H7 (cell line): ENCODE measurements at regions not wholly inside any gene's neighbourhood (a gene's known extent, or its start where the extent isn't known, plus 50 kb on each side); places are given as distances from the start of the nearest gene placed in this dataset.

Experiments used
- DNase-seq: peaks from one replicate; pipeline ENCODE4 v3.0.0; 2012
- H3K27me3 ChIP-seq: 2 replicates; pipeline ENCODE4 v1.6.0; 2011; ENCODE audit warnings: mild to moderate bottlenecking, low read length; ENCODE audit not compliant: control insufficient read depth, insufficient read depth
- H3K36me3 ChIP-seq: replicated peaks from 2 replicates; pipeline ENCODE4 v1.5.1; 2011; ENCODE audit warnings: low read length; ENCODE audit not compliant: control insufficient read depth, insufficient read depth
- H3K4me3 ChIP-seq: 2 replicates; pipeline ENCODE4 v1.5.1; 2011; ENCODE audit warnings: low read depth, mild to moderate bottlenecking, control low read depth, low read length, moderate library complexity; ENCODE audit not compliant: insufficient read depth

DNA sequence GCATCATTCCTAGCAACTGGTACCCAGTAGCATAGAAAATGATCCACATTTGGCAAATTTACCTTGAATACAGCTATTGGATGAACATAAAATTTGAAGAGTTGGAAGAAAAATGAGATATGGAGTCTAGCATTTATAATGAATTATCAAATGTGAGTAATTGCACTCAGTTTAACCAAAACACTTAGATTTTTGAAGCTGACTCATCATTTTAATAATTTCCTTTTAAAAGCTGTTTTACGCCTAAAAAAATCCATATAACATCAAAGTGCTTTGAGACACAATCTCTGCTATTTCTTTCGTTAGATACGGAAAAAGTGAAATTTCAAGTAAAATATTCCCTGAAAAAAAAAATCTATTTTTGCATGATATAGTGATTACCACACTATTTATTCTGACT is 767.4 kb downstream of the ROBO2 start:
- H3K4me3 ChIP-seq, result no peak overlapping the region
- no peaks in the 10 kb centered on the region for H3K27me3 ChIP-seq
- H3K36me3 ChIP-seq, result no peaks in the 10 kb centered on the region
- DNase-seq, result no peak

DNA sequence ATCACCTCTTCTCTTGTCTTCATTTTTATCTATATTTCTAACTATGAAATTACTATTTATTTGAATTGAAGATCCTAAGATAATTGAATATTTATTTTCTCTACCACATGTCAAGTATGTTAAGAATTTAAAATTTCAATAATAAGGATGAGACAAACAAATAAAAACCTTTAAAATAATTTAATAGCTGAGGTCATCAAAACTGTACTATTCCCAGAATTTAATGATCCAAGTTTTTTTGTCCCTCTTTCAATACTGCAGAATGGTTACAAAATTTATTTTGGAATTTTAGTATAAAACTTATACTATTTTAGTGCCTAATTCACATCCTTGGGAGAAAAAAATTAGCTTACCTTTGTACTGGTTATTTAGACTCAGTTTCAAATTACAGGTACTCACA is 774.9 kb downstream of the ROBO2 start:
- Histone ChIP-seq H3K36me3 (no peaks in the 10 kb centered on the region), H3K4me3 (no peak overlapping the region), H3K27me3 (no peaks in the 10 kb centered on the region)
- DNase-seq, result no peak

DNA sequence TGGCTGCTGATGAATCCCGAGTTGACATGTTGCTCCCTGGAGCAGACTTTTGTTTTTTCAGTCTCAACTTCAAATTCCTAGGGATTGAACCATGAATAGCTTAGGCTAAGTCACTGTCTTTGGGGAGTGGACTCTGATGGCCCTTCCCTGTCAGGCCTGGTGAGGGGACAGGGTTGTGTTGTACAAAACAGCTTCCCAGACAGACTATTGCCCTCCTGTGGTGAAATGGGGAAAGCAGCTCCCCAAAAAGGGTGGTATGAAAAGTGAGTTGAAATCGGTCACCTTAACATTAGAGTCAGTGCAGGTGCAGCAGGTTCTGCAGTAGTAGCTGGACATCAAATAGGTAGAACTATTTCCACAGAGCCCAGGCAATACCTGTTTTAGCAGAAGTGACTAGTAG is 775.6 kb downstream of the ROBO2 start:
- no peaks in the 10 kb centered on the region for H3K27me3 ChIP-seq
- H3K36me3 ChIP-seq, result no peaks in the 10 kb centered on the region
- H3K4me3 ChIP-seq, result no peak overlapping the region
- DNase-seq, result peak; percentile 4

DNA sequence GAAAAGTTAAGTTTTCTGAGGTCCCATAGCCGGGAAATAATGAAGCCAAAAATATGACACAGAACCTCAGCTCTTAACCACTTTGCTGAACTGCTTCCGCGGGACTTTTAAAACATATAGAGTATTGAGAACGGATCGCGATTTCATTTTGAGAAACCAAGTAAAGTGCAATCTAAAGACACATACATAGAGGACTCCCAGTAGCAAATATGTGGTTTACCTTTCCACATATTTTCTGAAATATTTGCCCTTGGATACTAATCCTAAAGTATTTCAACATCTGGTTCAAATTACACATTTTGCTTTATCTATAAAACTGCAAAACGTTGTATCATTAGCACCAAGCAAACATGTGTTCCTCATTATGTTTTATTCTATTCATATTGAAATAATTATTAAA is 776.5 kb downstream of the ROBO2 start:
- DNase-seq, result no peak
- Histone ChIP-seq H3K4me3 (no peak overlapping the region), H3K27me3 (no peaks in the 10 kb centered on the region), H3K36me3 (no peaks in the 10 kb centered on the region)

DNA sequence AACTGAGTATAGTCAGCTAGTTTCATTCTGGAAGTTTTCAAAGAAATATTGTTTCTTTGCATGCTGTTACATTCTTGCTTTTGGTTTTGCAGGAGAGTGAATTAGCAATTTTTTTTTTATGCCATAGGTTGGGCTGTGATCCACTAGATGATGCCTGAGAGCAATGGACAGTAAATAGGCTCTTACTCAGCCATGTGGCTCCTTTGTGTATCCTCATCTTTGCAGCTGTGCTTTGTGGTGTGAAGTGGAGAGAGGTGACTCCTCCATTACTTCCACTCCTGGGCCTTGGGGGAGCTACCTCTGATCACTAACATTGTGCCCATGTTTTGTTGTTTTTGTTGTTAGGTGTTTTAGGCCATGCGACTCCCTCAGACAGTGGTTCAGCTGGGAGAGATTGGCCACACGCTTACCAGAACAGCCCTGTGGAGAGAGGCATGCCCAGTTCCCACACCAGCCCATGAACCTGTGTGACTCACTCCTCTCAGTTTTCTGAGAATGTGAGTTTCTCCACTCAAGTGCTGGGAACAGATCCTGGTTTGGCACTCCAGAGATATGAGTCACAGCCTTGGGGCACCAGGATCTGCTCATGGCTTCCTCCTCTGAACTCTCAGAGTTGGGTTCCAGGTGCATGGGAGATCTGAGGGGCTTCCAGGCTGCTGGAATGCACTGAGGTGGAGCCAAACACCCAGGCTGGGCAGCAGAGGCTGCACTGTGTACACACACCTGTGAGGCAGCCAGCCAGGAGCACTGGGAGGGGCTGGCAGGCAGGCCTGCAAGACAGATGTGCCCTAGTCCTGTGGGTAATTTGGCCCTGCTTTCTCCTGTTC is 785.3 kb downstream of the ROBO2 start:
- no peak overlapping the region for H3K4me3 ChIP-seq
- H3K27me3 ChIP-seq, result no peaks in the 10 kb centered on the region
- no peaks in the 10 kb centered on the region for H3K36me3 ChIP-seq
- DNase-seq, result no peak

DNA sequence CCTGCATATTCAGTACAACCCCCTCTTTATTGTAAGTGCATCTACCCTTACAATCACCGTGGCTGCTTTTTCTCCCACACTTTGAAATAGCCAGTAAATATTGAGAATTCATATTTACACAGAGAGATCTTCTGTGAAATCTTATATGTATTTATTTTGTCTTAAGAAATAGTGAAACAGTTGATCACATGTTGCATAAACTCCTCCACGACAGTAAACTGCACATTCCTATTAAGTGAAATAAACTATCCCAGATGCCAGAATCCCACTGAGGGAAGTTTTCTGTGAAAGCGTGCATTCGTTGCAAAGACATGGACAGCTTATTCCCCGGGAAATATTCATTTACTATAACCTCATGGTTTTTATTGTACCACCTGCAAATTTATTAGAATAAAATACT is 796.0 kb downstream of the ROBO2 start:
- Histone ChIP-seq H3K27me3 (no peaks in the 10 kb centered on the region), H3K4me3 (no peak overlapping the region), H3K36me3 (no peaks in the 10 kb centered on the region)
- DNase-seq, result no peak

DNA sequence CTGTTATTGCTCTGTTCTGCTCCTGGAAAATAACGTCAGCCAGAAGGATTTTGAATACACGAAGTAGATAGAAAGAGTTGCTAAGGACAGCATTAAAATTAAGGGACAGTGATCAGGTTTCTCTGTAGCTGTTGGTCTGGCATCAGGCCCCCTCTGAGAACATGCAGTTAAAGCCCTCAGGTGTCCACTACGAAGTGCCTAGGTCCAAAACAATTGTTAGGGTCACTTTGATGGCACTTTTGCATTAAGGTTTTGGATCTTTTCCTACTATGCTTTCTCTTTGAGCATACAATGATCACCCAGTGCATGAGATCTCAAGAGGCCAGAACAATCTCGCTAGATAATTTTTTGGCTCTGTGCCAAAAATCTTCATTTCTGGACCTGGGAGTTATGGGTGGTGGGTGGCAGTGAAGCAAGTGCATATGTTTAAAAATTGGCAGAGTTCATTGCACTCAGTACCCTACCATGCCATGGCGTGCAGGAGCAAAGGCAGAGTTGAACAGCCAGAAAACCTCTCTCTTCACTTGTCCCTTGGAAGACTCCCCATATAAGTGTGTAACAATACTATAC is 797.6 kb downstream of the ROBO2 start:
- no peaks in the 10 kb centered on the region for H3K27me3 ChIP-seq
- DNase-seq, result no peak
- H3K4me3 ChIP-seq, result no peak overlapping the region
- H3K36me3 ChIP-seq, result no peaks in the 10 kb centered on the region

DNA sequence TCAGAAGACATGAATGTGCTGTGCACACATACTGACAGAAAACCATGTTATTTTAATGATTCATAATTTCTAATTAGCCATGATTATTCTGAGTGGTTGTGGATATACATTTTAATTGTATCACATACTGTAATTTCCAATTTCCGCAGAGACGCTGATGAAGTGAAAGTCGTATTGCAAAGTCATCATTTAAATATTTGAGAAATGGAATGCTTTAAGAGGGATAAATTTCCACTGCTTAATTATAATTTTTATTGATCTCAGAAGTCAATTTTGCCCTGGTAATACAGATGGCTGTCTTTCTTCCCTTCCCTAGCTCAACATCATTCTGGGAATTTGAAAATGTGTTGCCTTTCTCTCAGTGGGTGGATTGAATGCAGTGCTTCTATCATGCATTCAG is 819.3 kb downstream of the ROBO2 start:
- DNase-seq, result no peak
- Histone ChIP-seq H3K4me3 (no peak overlapping the region), H3K27me3 (no peaks in the 10 kb centered on the region), H3K36me3 (no peaks in the 10 kb centered on the region)

DNA sequence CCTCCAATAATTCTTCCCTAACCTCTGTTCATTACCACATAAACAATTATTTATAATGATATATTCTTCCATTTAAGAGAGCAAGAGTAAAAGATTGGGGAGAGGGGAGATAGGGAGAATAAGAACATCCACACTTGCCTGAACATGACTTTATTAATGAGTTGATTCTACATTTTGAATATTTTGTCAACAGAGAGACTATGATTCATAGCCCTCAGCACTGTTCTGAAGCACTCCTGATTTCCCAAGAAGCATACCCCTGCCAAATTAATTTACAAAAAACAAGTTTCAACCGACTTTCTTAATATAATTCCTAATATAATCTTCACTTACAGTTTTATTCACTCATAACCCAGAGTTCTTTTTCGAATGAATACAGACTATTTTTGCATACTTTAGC is 828.8 kb downstream of the ROBO2 start:
- no peak for DNase-seq
- H3K36me3 ChIP-seq, result no peaks in the 10 kb centered on the region
- H3K4me3 ChIP-seq, result no peak overlapping the region
- no peaks in the 10 kb centered on the region for H3K27me3 ChIP-seq

DNA sequence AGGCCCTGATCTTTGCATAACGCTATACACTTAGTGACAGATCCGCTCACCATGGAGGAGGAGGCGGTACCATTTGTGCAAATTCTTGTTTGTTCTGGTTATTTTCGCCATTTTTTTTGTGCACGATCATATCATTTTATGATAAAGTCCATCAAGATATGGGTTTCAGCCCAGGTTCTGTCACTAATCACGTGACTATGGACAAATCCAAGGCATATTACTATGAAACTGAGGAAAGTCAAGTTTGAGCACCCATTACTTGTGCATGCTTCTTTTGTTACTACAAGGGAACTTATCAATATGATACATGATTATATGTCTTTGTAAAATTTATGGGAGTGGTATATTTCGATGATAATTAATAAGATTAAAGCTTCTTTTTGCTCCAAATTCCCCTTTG is 829.5 kb downstream of the ROBO2 start:
- Histone ChIP-seq H3K4me3 (no peak overlapping the region), H3K27me3 (no peaks in the 10 kb centered on the region), H3K36me3 (no peaks in the 10 kb centered on the region)
- no peak for DNase-seq

DNA sequence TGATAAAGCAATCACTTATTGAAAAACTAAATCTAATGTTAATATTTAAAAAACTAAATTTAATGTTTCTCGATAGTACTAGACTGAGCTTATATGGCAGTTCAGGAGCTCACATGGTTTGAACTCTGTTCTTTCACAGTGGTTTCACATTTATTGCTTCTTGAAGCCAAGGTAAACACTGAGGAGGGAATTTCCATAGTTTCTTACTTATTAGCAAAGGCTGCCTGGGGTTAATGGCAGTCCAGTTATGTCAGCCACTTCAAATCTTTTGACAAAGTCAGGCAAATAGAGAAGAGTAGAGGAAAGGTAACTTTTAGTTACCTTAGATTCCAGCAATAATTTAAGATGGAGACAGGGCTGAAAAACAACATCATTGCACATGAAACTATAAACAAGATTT is 831.5 kb downstream of the ROBO2 start:
- no peak for DNase-seq

DNA sequence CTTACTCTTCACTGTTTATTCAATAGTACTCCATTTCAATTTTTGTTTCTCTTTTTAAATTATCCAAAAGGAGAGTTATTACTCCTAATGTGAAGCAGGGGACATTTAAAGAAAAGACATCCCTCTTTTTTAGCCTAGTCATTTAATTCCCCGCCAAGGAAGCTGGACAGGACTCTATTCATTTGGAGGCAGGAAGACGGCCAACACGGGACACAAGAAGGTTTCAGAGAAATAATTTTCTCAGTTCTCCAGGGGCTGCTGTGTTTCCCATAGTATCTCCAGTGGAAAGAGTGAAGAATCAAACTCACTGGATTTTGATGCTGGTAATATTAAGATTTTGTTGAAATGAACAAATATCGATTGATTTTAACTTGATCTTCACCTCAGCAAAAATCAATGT is 833.7 kb downstream of the ROBO2 start:
- Histone ChIP-seq H3K4me3 (no peak overlapping the region), H3K27me3 (no peaks in the 10 kb centered on the region), H3K36me3 (no peaks in the 10 kb centered on the region)
- no peak for DNase-seq

More for the DNA sequence above, 831.5 kb downstream of the ROBO2 start:
- Histone ChIP-seq H3K27me3 (no peaks in the 10 kb centered on the region), H3K4me3 (no peak overlapping the region), H3K36me3 (no peaks in the 10 kb centered on the region)

DNA sequence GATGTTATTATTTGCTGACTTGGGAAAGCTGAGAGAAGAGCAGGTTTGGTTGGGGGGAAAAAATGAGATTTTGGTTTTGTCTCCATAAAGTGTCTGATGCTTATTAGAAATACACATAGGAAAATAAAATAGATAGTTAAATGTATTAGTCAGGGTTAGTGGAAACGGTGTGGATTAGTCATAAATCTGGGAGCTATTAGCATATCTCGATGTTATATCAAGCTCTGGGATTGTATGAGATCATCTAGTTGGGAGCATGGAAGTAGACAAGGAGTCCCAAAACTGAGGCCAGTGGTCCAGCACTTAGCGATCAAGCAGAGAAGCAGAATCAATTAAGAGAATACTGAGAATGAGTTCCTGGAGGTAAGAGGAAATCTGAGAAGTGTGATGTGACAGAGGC is 845.5 kb downstream of the ROBO2 start:
- no peak for DNase-seq
- Histone ChIP-seq H3K27me3 (no peaks in the 10 kb centered on the region), H3K4me3 (no peak overlapping the region), H3K36me3 (no peaks in the 10 kb centered on the region)

DNA sequence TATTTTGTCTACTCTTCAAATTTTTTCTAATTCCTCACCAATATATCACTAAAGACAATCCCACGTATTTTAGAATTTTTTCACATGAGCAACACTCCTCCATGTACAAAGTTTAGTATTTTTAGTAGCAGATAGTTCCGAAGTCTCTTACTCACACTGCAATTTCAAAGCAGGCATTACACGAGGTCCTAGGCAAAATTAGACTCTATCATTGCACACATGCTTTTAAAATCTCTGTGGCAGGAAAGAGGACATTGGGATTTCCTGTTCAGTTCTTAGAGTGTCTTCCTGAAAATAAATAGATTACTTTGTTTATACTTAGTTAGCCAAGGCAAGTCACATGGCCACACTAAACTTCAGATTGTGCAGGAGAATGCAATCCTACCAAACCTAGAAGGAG is 847.7 kb downstream of the ROBO2 start:
- no peaks in the 10 kb centered on the region for H3K27me3 ChIP-seq
- H3K4me3 ChIP-seq, result no peak overlapping the region
- H3K36me3 ChIP-seq, result no peaks in the 10 kb centered on the region
- DNase-seq, result no peak

DNA sequence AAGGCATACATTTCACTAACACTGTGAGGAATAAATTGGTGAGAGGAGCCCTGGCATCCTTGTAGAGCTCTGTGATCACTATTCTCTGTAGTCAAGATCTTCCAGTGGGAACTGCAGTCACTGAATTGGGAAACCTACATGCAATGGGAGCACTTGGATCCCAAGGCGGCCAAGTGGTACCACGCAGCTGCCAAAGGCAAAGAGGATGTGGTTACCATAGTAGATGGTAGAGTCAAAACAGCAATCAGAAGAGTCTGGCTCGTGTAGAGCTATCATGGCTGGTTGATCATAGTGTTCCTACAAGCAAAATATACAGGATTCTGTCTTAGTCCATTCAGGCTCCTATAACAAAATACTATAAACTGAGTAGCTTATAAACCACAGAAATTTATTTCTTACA is 849.7 kb downstream of the ROBO2 start:
- DNase-seq, result no peak
- no peaks in the 10 kb centered on the region for H3K27me3 ChIP-seq
- no peak overlapping the region for H3K4me3 ChIP-seq
- no peaks in the 10 kb centered on the region for H3K36me3 ChIP-seq
